ENCODE measurements at regions not wholly inside any gene's neighbourhood (a gene's known extent, or its start where the extent isn't known, plus 50 kb on each side); places are given as distances from the start of the nearest gene placed in this dataset.

DNA sequence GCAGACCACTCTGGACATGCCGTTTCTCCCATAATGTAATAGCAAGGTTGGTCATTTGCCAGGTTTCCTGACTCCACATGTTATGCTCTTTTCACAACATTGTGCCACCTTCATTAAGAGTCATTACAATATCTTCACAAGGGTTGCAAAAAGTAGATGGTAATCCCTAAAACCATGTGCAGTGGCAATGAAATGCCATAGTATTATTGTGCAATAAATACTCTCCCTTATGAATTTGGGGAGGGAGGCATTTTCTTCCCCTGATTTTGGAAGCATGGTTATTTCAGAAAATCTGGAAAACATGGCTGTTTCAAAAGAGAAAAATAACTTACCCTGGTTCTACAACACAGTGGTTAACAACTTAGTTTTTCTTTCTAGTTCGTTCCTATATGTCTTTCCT is 75.1 kb downstream of the BLTP1 start:
- no peak for TF ChIP-seq EZH2 (IDR thresholded peaks at IDR 0.05; ENCODE audit: borderline replicate concordance, low read depth, low read length, severe bottlenecking)
- TF ChIP-seq, protein P1, sequence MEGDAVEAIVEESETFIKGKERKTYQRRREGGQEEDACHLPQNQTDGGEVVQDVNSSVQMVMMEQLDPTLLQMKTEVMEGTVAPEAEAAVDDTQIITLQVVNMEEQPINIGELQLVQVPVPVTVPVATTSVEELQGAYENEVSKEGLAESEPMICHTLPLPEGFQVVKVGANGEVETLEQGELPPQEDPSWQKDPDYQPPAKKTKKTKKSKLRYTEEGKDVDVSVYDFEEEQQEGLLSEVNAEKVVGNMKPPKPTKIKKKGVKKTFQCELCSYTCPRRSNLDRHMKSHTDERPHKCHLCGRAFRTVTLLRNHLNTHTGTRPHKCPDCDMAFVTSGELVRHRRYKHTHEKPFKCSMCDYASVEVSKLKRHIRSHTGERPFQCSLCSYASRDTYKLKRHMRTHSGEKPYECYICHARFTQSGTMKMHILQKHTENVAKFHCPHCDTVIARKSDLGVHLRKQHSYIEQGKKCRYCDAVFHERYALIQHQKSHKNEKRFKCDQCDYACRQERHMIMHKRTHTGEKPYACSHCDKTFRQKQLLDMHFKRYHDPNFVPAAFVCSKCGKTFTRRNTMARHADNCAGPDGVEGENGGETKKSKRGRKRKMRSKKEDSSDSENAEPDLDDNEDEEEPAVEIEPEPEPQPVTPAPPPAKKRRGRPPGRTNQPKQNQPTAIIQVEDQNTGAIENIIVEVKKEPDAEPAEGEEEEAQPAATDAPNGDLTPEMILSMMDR (IDR thresholded peaks at IDR 0.05; ENCODE audit: borderline replicate concordance, extremely low read depth, low read length, poor library complexity, severe bottlenecking), result no peak

All from DND-41 (cell line).